ENCODE measurements at regions not wholly inside any gene's neighbourhood (a gene's known extent, or its start where the extent isn't known, plus 50 kb on each side); places are given as distances from the start of the nearest gene placed in this dataset.

DNA sequence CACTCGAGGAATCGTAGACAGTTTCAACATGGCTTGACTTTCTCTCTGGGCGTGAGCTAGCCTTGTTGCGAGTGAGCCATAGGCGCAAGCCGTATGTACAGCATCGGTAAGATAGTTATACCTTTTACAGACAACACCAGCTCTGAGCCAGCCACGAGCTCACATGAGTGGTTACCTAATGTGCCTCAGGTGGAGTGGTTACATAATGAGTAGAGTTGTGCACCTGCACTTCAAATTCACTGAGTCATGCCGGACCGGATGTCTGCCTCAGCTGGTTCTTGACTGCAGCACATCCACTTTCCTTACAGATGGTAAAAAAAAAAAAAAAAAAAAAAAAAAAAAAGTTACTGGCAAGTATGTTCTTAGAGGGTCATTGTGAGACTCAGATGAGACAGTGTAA, 360.4 kb upstream of the NR5A2 start:
- TF ChIP-seq CTCF (IDR thresholded peaks at IDR 0.05; ENCODE audit: insufficient read depth, low read length) (no peak), GABPA (IDR thresholded peaks at IDR 0.05; ENCODE audit: low read depth) (no peak), POLR2AphosphoS5 (IDR thresholded peaks at IDR 0.05; ENCODE audit: low read depth) (no peak), REST (IDR thresholded peaks at IDR 0.05; ENCODE audit: insufficient replicate concordance, low read depth) (no peak)

Data from HL-60 (cell line).